GM19397 (cell line): ENCODE measurements at regions not wholly inside any gene's neighbourhood (a gene's known extent, or its start where the extent isn't known, plus 50 kb on each side); places are given as distances from the start of the nearest gene placed in this dataset.
"Not testable (repeated sequence)": the region's sequence is repeated elsewhere in the genome, so short reads cannot be mapped to it uniquely, and the experiment has no call there.

Source experiments
- ATAC-seq: cut with Tn5 transposase; IDR thresholded peaks from one replicate; pipeline ENCODE4 v1.9.1; 2021; ENCODE audit warnings: mild to moderate bottlenecking, moderate library complexity; ENCODE audit not compliant: unreplicated experiment

DNA sequence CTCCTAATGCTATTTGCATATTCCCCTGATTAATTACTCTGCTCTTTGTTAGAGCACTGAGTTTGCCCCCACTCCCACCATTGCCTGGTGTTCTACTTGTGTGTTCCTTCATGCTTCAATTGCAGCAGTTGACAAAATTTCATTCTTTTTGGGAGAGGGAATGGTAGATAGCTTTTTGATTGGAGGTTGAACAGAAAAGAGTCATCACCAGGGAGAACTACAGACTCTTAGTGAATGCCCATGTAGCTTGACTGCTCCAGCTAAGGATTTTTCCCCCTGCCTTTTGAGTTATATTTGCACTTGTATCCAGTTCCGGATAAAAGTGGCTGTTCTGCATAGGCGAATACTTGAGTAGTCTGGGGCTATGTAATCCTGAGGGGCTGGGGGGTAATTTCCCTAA, 183.9 kb downstream of the ETNK1 start:
- no peak for ATAC-seq

DNA sequence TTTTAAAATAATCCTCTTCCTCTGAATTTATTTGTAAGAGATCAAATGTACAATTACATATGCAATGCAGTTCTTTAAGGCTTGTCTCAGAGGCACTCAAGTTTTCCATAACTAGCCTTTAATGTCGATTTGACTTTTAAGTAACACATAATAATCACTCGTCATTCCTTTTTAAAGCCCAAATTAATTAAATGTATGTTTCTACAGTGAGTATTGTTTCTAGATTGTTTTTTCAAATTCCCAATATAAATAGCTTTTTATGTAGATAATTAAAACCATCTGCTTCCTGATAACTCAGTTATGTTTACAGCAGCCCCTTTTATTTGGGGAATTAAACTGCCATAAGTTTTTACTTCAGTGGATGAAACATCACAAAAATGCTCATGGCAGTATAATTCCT, 185.1 kb downstream of the ETNK1 start:
- ATAC-seq: no peak

DNA sequence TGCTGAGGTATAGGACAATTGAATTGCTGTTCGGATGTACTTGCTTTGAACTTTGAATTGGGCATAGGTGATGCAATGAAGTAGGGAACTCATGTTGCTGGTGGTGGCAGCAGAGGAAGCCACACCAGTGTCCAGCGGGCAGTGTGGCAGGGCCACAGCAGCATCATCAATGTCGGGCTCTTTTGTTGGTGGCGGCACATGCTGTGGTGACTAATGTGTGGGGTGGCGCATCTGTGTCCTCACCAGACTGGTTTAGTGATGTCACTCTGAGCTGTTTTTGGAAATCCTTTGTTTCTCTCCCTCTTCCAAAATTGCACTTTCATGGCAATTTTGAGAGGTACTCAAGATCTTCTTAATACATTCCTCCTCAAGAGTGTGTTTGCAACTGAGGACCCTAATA, 187.6 kb downstream of the ETNK1 start:
- no peak for ATAC-seq

DNA sequence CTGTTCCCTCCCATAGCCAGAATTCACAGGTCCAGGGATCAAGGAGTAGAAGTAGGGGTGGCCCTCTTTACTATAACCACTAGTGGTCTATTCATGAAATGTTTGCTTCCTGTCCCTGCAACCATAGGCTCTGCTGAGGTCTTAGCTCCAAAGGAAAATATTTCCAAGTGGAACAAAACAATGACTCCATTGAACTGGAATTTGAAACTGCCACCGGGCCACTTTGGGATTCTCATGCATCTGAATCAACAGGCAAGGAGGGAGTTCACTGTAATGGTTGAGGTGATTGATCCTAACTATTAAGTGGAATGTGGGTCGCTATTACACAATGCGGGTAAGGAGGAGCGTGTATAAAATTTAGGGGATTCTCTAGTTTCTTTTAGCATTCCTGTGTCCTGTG, 197.0 kb downstream of the ETNK1 start:
- ATAC-seq: no peak

DNA sequence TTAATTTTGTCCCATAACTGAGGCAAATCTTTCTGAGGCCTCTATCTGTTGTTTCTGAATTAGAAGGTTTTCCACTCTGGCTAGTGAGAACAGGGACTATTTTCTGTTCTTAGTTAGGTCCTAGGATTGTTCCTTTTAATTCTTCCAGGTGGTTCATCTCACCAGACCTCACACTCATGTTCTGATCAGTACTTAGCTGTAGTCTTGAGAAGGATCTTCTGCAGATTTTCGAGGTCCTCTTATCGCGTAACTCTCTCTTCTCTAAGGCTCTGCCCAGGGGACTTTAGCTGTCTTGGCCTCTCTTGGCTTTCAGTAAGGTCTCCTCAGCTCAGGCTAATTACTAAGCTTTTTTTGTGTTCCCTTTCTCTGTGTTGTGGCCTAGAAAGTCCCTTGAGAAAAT, 201.1 kb downstream of the ETNK1 start:
- ATAC-seq: no peak

DNA sequence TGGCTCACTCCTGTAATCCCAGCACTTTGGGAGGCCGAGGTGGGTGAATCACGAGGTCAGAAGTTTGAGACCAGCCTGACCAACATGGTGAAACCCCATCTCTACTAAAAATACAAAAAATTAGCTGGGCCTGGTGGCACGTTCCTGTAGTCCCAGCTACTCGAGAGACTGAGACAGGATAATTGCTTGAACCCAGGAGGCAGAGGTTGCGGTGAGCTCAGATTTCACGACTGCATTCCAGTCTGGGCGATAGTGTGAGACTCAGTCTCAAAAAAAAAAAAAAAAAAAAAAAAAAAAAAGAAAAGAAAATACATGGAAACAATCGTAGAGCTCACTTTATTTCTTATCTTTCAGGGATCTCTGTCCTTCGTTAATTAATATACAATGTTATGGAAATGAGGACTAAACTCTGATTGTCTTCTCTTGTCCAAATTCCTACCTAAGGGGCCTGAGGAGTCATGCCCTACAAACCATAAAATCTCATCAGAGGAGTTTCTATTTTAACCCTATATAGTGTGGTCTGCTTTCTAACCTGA, 201.5 kb downstream of the ETNK1 start:
- ATAC-seq: not testable (repeated sequence)

DNA sequence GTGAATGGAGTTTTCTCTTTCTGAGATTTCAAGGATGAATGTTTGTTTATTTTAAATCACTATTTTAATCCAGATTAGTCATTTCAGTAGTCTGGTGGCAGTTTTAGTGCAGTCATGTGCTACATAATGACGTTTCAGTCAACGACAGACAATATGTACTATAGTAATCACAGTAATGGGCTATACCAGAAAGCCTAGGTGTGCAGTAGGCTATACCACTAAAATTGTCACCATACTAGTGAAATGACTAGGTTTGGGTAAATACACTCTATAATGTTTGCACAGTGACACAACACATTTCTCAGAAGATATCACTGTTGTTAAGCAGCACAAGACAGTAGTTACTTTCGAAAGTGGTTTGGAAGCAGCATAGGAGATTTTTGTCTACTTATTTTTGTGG, 203.1 kb downstream of the ETNK1 start:
- ATAC-seq: no peak

DNA sequence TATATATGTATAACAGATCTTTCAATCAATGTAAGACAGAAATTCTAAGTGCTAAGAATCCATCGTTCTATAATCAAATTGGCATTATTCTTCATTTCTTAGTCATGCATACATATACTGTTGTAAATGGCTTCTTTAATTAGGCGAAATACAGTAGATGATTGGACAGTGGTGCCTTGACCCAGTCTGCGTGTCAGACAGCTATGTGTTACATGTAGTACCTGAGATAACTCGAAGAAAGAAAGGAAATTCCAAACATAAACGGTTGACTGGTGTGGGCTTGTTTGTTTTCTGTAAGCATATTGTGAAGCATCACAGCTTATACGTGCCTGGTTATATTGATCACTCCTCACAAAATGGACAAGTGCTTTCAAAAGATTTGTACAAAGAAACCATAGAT, 210.5 kb downstream of the ETNK1 start:
- ATAC-seq: no peak

DNA sequence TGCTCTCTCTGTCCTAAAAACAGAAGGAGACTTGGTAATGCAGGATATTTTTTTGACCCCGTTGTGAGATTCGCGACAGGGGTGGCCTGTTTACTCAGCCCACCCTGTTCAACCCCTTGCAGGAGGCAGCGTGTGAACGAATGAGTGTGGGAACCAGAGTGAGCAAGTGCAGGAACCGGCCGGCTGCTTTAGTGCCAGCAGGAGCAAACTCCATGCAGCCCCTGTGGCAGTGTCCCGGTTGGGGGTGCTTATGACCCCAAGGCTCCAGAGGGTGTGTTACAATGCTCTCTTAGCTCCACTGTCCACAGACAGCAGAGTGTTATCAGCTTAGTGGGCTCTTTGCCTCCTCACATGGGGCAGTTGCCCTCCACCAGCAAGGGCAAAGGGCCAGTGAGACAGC, 225.2 kb downstream of the ETNK1 start:
- ATAC-seq: no peak

DNA sequence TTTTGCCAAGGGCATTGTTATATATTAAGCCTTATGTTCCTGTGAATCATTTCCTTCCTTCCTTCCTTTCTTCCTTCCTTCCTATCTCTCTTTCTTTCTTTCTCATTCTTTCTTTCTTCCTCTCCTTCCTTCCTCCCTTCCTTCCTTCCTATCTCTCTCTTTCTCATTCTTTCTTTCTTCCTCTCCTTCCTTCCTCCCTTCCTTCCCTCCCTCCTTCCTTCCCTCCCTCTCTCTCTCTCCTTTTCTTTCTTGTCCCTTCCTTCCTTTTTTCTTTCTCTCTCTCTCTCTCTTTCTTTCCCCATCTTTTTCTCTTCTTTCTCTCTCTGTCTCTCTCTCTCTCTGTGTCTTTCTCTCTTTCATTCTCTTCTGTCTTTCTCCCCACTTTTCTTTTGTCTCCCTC, 226.6 kb downstream of the ETNK1 start:
- no peak for ATAC-seq

DNA sequence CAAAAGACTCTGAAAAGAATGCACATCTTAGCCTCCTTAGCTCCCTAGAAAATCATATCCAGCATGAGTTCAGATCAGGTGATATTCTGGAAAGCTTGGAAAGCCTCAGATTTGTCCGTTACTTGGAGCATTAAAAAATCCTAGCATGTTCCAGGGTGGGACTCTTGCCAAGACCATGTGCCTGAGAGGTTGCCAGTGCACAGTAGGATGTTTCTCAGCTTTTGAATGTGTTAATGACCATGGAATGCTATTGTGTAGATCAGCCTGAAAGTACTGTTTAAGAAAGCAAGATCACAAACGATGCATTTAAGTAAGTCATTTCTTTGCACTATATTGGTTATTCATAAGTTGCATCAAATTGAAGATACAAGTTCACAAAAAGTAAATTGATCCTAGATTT, 230.5 kb downstream of the ETNK1 start:
- no peak for ATAC-seq

DNA sequence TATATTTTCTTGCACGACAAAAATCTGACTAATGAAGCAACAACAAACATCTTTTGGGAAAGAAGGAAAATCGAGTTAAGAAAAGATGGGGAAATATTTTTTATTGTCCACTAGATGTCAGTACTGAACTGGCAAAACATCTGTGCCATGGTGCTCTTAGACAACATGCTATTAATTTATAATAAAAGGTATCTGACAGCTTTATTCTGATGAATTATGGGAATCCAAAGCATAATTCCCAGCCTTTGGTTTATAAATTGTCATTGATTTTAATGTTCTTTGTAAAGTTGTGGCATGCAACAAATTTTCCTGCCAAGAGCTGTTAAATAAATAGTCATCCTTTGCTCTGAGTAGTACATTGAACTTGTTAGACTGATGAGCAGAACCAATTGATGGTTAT, 231.2 kb downstream of the ETNK1 start:
- ATAC-seq: no peak

DNA sequence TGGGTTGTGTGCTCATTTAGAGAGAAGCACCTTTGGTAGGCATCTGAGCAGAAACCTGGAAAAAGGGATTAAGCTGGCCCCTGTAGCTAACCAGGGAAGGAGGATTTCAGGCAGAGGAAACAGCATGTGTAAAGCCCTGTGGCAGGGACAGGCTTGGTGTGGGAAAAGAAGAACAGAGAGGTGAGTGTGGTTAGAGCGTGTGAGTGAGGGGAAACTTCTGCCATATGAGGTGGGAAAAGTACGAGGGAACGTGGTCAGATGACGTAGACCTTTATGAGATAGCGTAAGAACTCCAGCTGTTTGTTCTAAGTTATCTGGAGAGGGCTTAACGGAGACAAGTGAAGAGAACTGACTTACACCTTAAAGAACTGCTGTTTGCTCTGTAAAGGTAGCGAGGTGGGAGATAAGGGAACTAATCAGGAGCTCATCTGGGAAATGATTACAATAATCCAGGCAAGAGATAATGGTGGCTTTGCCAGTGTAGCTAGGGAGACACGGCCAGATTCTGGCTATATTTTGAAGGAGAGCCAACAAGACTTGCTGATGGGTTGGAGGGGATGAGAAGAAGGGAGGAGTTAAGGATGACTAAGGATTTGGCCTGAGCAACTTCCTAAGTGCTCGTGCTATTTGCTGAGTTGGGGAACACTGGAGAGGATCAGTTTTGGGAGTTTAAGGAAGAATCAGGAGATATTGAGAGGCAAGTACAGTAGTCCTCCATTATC, 234.0 kb downstream of the ETNK1 start:
- no peak for ATAC-seq

DNA sequence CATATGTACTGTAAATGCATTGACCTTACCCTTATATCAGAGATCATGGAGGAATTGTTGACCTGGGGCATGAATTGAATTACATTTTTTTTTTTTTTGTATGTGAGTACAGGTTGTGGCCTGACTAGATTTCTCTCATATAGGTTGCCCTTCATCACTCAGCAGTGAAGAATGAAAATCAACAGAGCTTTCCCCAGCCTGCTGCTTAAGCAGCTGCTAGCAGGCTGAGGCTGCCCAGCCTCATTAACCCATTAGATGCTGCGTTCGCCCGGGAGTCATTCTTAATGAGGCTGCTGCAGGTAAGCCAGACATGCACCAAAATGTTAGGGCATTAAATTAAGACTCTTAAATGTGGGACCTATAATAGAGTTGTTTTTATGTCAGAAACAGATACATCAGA, 236.0 kb downstream of the ETNK1 start:
- no peak for ATAC-seq

DNA sequence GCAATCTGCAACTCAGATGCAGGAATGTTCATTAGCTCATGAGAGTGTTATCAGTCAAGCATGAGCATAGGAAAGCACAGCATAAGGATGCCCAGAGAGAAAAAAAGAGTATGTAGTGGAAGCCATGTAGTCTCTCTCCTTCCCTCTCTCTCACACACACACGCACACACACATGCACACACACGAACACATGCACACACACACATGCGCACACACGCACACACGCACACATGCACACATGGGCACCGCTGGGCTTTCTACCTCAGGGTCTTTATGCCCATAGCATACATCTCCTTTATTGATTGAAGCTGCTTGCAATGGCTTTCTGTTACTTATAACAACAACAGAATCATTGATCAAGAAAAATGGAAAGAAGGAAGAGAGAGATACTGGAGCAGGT, 240.9 kb downstream of the ETNK1 start:
- no peak for ATAC-seq

DNA sequence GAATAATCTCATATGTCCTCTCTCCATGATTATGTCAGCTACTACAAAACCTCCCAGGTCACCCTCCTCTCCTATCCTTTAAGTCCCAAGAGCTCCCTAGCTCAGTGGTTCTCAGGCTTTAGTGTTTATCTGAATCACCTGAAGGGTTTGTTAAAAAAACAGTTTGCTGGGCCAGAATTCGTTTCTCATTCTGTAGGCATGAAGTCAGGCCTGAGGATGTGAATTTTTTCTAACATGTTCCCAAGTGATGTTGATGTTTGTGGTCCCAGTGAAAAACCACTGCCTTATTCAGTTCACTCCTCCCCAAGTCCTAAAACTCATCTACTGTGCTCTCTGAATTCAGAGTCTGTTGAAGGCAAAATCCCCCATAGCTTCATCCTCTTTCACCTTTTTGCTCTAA, 241.4 kb downstream of the ETNK1 start:
- ATAC-seq: no peak

DNA sequence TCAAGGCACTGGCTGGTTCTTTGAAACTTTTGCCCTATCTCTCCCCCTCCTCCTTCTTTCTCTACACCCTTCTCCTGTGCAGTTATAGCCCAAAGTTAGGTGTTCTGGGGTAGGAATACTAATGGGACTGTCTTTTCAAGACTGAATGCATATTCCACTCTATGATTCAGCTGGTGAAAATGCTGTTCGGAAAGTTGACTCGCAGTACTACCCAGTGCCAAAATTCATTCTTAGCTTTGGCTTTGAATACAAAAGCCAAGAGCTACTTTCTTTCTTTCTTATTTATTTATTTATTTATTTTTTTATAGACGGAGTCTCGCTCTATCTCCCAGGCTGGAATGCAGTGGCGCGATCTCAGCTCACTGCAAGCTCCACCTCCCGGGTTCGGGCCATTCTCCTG, 249.2 kb downstream of the ETNK1 start:
- ATAC-seq: no peak

DNA sequence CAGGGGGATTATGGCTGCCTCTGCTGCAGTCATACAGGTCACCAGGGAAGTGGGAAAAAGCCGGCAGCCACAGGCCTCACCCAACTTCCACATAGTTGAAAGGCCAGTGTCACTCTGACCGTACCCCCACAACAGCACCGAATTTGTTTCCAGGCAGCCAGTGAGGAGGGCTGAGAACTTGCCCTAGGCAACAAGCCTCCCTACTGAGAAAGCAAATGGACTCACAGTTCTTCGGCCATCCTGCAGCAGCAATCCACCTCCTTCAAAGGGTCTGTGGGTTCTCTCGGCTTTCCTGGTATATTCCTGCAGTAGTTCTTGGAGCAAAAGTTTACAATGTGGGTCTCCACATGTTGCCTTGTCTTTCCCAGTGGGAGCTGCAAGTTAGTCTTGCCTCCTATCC, 251.3 kb downstream of the ETNK1 start:
- ATAC-seq: no peak

DNA sequence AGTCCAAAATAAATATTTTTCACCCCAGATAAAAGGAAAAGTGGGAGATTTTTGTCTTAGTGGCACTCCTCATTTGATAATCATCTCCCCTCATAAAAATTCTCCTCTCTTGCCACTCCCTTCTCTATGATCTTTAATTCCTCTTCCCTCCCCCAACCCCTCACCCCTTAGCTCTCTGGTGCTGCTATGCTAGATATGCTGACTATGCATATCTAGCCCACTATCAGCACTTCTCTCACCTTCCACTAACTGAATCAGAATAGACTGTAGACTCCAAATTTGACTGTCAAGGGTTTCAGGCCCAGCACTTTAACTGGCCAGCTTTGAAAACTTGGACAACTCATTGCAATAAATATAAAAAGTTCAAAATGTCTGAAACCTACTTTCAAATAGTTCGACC, 254.2 kb downstream of the ETNK1 start:
- ATAC-seq: no peak

DNA sequence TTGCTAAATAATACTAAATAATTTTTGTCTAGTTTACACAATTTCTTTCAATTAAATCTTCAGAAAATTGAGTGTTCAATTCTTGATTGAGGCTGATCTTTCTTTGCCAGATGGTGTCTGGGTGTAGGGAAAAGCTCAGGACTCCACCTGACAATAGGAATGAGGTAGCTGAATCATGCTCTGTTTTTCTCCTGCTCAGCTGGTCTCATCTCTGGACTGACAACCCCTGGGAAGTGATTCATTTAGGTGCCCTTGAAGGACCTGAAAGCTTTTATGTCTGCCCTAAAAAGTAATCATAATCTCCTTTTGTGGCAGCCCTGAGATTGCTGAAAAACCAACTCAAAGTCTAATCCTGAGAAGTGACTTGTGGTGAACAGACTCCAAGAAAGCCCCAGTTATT, 255.4 kb downstream of the ETNK1 start:
- ATAC-seq: no peak

DNA sequence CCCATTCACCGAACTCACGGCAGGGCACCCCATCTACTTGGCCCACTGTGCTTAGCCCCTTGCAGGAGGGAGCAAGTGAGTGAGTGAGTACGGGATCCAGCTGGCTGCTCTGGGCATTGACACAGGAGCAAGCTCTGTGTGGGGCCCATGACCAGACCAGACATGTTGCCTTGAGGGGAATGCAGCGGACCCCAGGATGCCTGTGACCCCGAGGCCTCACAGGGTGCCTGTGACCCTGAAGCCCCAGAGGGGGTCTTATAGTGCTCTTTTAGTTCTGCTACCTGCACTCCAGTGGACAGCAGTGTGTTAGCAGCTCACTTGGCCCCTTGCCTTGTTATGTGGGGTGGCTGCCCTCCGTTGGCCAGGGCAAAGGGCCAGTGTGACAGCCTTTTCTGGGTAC, 255.8 kb downstream of the ETNK1 start:
- ATAC-seq: no peak

DNA sequence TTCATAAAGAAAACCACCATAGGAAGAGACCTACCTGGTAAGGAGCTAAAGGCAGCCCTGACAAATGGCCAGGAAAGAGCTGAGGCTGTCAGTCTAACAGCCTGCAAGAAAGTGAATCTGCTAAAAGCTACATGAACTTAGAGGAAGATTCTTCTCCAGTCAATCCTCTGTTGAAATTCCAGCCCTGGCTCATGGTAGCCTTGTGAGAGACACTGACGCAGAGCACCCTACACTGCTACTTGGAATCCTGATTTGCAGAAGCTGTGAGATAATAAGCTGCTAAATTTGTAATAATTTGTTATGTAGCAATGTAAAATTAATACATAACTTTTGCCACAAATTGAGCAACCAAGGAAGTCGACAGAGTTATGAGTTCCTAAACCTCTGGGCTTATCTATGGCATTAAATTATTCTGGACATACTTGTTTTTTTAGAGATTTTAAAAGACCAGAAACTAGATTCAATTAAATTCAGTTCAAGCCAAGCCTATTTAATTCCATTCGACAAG, 257.0 kb downstream of the ETNK1 start:
- no peak for ATAC-seq

DNA sequence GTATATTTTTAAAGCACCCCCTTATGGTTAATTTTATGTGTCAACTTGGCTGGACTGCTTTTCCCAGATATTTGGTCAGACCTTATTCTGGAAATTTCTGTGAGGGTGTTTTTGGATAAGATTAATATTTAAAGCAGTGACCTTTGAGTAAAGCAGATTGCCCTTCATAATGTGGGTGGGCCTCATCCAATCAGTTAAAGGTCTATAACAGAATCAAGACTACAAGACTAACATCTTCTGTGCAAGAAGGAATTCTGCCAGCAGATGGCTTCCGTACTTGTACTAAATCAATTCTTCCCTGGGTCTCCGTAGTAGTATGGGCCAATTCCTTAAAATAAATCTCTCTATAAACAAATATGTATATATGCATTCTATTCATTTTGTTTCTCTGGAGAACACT, 257.6 kb downstream of the ETNK1 start:
- ATAC-seq: no peak
